Activated naive CD8-positive, alpha-beta T cell treated with anti-CD3 and anti-CD28 coated beads, Interleukin-2, amount 50 U/mL, for 24 hours (primary cell): ENCODE measurements at regions not wholly inside any gene's neighbourhood (a gene's known extent, or its start where the extent isn't known, plus 50 kb on each side); places are given as distances from the start of the nearest gene placed in this dataset.
"Not testable (repeated sequence)": the region's sequence is repeated elsewhere in the genome, so short reads cannot be mapped to it uniquely, and the experiment has no call there.

Source experiments
- ATAC-seq: fragments of 150-1000 bp; cut with Tn5 transposase; one replicate; pipeline ENCODE4 v1.10.0; 2021
- DNase-seq: peaks from one replicate; pipeline ENCODE4 v3.0.0; 2021
- H3K27ac Mint-ChIP-seq: one replicate; pipeline ENCODE4 v1.8.0; 2021; ENCODE audit warnings: mild to moderate bottlenecking, mixed read lengths
- H3K27me3 Mint-ChIP-seq: one replicate; pipeline ENCODE4 v1.8.0; 2021; ENCODE audit warnings: mixed read lengths
- H3K36me3 Mint-ChIP-seq: one replicate; pipeline ENCODE4 v1.8.0; 2021; ENCODE audit warnings: low read depth, mixed read lengths
- H3K4me1 Mint-ChIP-seq: one replicate; pipeline ENCODE4 v1.8.0; 2021; ENCODE audit warnings: mixed read lengths
- H3K4me3 Mint-ChIP-seq: one replicate; pipeline ENCODE4 v1.8.0; 2021; ENCODE audit warnings: mild to moderate bottlenecking, moderate library complexity, mixed read lengths
- H3K9me3 Mint-ChIP-seq: one replicate; pipeline ENCODE4 v1.8.0; 2021; ENCODE audit warnings: mixed read lengths

GRCh38 chr21:35552483-35552882, 503.4 kb upstream of the RUNX1 start:
- ATAC-seq, H3K9me3 Mint-ChIP-seq, H3K27me3 Mint-ChIP-seq, H3K27ac Mint-ChIP-seq, H3K36me3 Mint-ChIP-seq, DNase-seq, H3K4me3 Mint-ChIP-seq, H3K4me1 Mint-ChIP-seq: not testable (repeated sequence)

GRCh38 chr21:35548904-35549615, 500.0 kb upstream of the RUNX1 start:
- peaks cover 4% of the 10 kb centered on the region for H3K27me3 Mint-ChIP-seq
- H3K36me3 Mint-ChIP-seq = no peaks in the 10 kb centered on the region
- no peak for DNase-seq
- H3K4me3 Mint-ChIP-seq = no peak overlapping the region
- no peaks in the 10 kb centered on the region for H3K4me1 Mint-ChIP-seq
- ATAC-seq = no peak
- H3K9me3 Mint-ChIP-seq = peaks cover 4% of the 10 kb centered on the region
- H3K27ac Mint-ChIP-seq = no peak overlapping the region

- H3K4me1 Mint-ChIP-seq = no peaks in the 10 kb centered on the region
- no peaks in the 10 kb centered on the region for H3K36me3 Mint-ChIP-seq
- no peak for ATAC-seq
- H3K27ac Mint-ChIP-seq = no peak overlapping the region
- H3K4me3 Mint-ChIP-seq = no peak overlapping the region
- peaks cover 4% of the 10 kb centered on the region for H3K9me3 Mint-ChIP-seq
- peaks cover 4% of the 10 kb centered on the region for H3K27me3 Mint-ChIP-seq
- DNase-seq = no peak
These were observed 499.1 kb upstream of the RUNX1 start for GRCh38 chr21:35547946-35548774.

DNA sequence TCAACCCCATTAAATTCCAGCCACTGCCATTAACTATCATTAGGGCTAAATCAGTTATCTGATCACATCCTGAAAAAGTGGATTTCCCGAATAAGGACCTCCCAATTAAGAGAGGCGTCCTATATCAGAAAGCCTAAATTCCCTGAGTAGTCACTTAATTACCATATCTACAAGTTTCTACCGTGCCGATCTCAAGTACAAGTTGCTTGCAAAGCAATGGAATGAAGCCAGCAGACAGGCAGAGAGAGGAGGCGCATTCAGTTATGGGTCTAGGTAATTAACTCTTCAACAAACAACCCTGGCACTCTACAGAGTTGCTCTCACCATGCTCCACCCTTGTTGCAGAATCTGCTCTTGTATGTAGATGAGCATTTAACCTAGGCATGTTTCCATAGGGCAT, 494.6 kb upstream of the RUNX1 start:
- peaks cover 4% of the 10 kb centered on the region for H3K9me3 Mint-ChIP-seq
- ATAC-seq = no peak
- H3K36me3 Mint-ChIP-seq = no peaks in the 10 kb centered on the region
- H3K27me3 Mint-ChIP-seq = peaks cover 4% of the 10 kb centered on the region
- H3K27ac Mint-ChIP-seq = no peak overlapping the region
- no peak overlapping the region for H3K4me3 Mint-ChIP-seq
- H3K4me1 Mint-ChIP-seq = no peaks in the 10 kb centered on the region
- DNase-seq = no peak

DNA sequence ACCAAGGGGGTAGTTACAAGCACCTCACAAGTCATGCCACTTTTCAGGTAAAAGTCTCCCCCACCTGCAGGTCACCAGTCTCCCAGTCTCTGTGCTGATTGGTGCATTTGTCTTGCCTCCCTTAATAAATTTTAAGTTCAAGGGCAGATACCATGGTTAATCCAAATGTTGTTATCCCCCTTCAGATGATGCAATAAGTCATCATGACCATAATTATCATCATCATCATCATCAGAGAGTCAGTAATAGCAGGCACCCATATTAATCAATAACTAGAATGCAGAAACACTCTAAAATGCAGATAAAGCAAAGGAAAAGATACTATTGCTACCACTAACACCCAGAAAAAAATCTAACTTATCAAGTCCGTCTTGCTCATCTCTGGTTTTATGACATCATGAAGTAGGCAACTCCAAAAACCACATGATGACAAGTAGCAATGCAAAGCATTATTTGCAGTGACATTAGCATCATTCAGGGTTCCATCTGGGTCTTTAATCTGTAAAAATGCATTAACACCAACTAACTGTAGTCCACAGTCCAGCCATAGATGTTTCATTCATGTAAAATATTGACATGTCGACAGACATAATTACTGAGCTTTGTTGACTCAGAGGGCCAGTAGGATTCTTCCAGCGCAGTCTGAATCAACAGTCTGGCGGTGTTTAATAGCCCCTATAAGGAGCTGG, 492.0 kb upstream of the RUNX1 start:
- peaks cover under 1% of the 10 kb centered on the region for H3K36me3 Mint-ChIP-seq
- H3K27me3 Mint-ChIP-seq = peaks cover 4% of the 10 kb centered on the region
- H3K4me3 Mint-ChIP-seq = no peak overlapping the region
- H3K27ac Mint-ChIP-seq = no peak overlapping the region
- H3K9me3 Mint-ChIP-seq = peaks cover 4% of the 10 kb centered on the region
- DNase-seq = no peak
- ATAC-seq = no peak
- no peaks in the 10 kb centered on the region for H3K4me1 Mint-ChIP-seq

DNA sequence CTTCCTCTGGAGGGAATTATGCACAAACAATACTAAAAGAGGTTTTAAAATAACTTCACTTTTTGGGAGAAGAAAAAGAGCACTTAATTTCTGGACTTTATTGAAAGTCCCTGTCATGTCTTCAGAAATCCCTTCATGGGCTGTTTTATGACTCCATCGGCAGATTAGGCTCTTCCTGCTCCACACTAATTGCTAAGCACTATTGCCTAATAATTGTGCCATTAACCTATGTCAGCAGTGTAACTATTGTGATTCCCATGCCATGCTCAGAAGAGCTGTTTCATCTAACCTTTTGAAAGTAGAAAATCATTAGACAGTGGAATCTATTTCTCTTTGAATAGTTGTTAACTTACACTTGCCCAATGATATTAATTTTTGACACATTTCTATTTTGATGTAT, 489.3 kb upstream of the RUNX1 start:
- DNase-seq = no peak
- no peaks in the 10 kb centered on the region for H3K4me1 Mint-ChIP-seq

DNA sequence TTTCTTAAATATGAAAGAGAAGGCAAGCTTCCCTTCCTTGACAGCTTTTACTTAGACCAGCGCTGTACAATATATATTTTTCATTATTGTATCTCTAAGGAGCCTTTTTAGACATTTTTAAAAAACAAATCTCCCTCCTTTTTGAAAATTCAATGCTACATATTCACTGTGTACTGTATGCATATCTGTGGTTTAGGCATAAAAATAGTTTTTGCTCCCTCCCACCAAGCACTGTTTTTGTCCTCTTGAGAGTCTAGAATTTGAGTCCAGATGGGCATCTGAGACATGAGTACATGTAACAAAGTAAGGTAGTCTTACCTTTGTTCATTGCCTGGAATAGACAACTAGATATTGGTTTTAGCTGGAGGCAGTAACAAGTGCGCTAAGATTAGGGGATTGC, 488.5 kb upstream of the RUNX1 start:
- DNase-seq = no peak

More for the DNA sequence above, 489.3 kb upstream of the RUNX1 start:
- Mint-ChIP-seq H3K36me3 (peaks cover 3% of the 10 kb centered on the region), H3K27me3 (peaks cover 2% of the 10 kb centered on the region), H3K27ac (no peak overlapping the region), H3K9me3 (peaks cover 18% of the 10 kb centered on the region), H3K4me3 (no peak overlapping the region)
- no peak for ATAC-seq

GRCh38 chr21:35533893-35534292, 484.8 kb upstream of the RUNX1 start:
- H3K9me3 Mint-ChIP-seq = peaks cover 18% of the 10 kb centered on the region
- H3K27ac Mint-ChIP-seq = no peak overlapping the region
- ATAC-seq (no peak), DNase-seq (no peak)
- peaks cover 2% of the 10 kb centered on the region for H3K27me3 Mint-ChIP-seq
- H3K4me3 Mint-ChIP-seq = no peak overlapping the region
- H3K36me3 Mint-ChIP-seq = peaks cover 3% of the 10 kb centered on the region
- peaks cover 11% of the 10 kb centered on the region for H3K4me1 Mint-ChIP-seq

More for the DNA sequence above, 488.5 kb upstream of the RUNX1 start:
- Mint-ChIP-seq H3K36me3 (peaks cover 3% of the 10 kb centered on the region), H3K4me3 (no peak overlapping the region), H3K4me1 (no peaks in the 10 kb centered on the region), H3K27ac (no peak overlapping the region), H3K27me3 (peaks cover 2% of the 10 kb centered on the region), H3K9me3 (peaks cover 18% of the 10 kb centered on the region)
- ATAC-seq = no peak

- H3K4me1 Mint-ChIP-seq = peaks cover 37% of the 10 kb centered on the region
- no peak overlapping the region for H3K27ac Mint-ChIP-seq
- H3K27me3 Mint-ChIP-seq = peaks cover 2% of the 10 kb centered on the region
- no peak for DNase-seq
- ATAC-seq = no peak
- H3K9me3 Mint-ChIP-seq = peaks cover 11% of the 10 kb centered on the region
- H3K36me3 Mint-ChIP-seq = no peaks in the 10 kb centered on the region
- H3K4me3 Mint-ChIP-seq = no peak overlapping the region
These were observed 481.7 kb upstream of the RUNX1 start for GRCh38 chr21:35530766-35531165.

DNA sequence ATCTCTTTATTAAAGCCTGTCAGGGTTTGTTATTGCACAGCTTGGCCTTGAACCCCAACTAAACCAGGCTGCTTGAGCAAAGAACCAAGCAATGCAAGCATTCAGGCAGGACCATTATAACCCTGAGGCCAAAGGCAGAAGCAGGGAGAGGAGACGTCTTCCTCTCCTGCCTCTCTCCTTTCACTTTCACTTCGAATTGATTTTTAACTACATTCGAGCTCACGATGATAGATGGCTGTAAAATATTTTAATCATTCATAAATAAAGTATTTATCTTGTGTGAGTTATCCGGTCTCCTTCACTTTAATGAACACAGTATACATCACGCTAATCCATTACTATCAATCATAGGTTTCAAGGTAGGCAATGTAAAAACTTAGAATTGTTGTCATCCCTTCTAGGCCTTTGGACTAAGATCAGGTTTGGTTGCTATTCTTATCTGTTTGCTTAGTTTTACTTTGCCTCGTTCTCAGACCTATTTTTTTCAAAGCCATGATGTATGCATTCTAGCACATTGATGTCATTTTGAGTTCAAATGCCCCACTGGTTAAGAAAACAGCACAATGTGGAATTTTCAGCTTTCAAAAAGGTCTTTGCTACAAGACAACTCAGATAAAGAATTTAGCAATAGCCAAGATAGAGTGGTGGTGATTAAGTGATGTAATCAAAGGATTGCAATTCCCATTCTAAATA, 480.2 kb upstream of the RUNX1 start:
- peak overlapping the region; percentile 68 for H3K27ac Mint-ChIP-seq
- no peaks in the 10 kb centered on the region for H3K36me3 Mint-ChIP-seq
- peaks cover 2% of the 10 kb centered on the region for H3K27me3 Mint-ChIP-seq
- ATAC-seq (no peak), DNase-seq (no peak)
- peaks cover 47% of the 10 kb centered on the region for H3K4me1 Mint-ChIP-seq
- peaks cover 4% of the 10 kb centered on the region for H3K9me3 Mint-ChIP-seq
- H3K4me3 Mint-ChIP-seq = peak overlapping the region; percentile 78

- peak overlapping the region; percentile 78 for H3K4me3 Mint-ChIP-seq
- no peaks in the 10 kb centered on the region for H3K9me3 Mint-ChIP-seq
- no peaks in the 10 kb centered on the region for H3K27me3 Mint-ChIP-seq
- H3K27ac Mint-ChIP-seq = peak overlapping the region; percentile 68
- H3K36me3 Mint-ChIP-seq = no peaks in the 10 kb centered on the region
- H3K4me1 Mint-ChIP-seq = peaks cover 47% of the 10 kb centered on the region
- ATAC-seq = peak; percentile 69
- DNase-seq = peak; percentile 44
These were observed 479.3 kb upstream of the RUNX1 start for GRCh38 chr21:35528116-35529042.

DNA sequence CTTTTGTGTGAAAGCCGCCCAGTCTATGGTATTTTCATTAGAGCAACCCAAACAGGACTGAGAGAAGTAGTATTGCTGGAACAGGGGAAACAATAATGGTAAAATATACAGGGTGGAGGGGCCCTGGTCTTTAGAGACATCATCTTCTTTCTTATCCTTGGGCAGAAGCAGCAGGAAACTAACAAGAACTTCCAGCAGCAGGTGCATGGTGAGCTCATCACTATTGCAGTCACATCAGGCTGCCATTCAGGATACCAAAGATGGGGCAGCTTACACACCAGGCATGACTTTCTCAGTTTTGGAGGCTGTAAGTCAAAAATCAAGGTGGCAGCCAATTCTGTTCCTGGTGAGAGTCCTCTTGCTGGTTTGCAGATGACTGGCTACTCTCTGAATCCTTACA, 478.3 kb upstream of the RUNX1 start:
- Mint-ChIP-seq H3K4me3 (no peak overlapping the region), H3K4me1 (peaks cover 47% of the 10 kb centered on the region), H3K9me3 (no peaks in the 10 kb centered on the region), H3K27ac (no peak overlapping the region), H3K27me3 (no peaks in the 10 kb centered on the region), H3K36me3 (no peaks in the 10 kb centered on the region)
- ATAC-seq (no peak), DNase-seq (no peak)

GRCh38 chr21:35525443-35525842, 476.3 kb upstream of the RUNX1 start:
- Mint-ChIP-seq H3K27me3 (no peaks in the 10 kb centered on the region), H3K36me3 (no peaks in the 10 kb centered on the region), H3K9me3 (no peaks in the 10 kb centered on the region), H3K4me3 (no peak overlapping the region), H3K4me1 (peaks cover 47% of the 10 kb centered on the region), H3K27ac (no peak overlapping the region)
- DNase-seq = no peak
- ATAC-seq = peak; percentile 68
